HL-60 (cell line): ENCODE measurements at regions not wholly inside any gene's neighbourhood (a gene's known extent, or its start where the extent isn't known, plus 50 kb on each side); places are given as distances from the start of the nearest gene placed in this dataset.
"Not testable (repeated sequence)": the region's sequence is repeated elsewhere in the genome, so short reads cannot be mapped to it uniquely, and the experiment has no call there.

ENCODE experiments used
- POLR2AphosphoS5 ChIP-seq: IDR thresholded peaks from 2 replicates; pipeline ENCODE4 v1.6.1; 2012; ENCODE audit warnings: low read depth
- SPI1 ChIP-seq: IDR thresholded peaks from 2 replicates; pipeline ENCODE4 v1.6.1; 2012; ENCODE audit warnings: low read depth, mild to moderate bottlenecking, borderline replicate concordance
- TF ChIP-seq, protein P1 (sequence below): IDR thresholded peaks from one replicate; pipeline ENCODE4 v1.5.1; 2011; ENCODE audit warnings: low read length, control low read depth, inconsistent platforms; ENCODE audit not compliant: insufficient read depth
- TF ChIP-seq, protein P2 (sequence below): IDR thresholded peaks from 2 replicates; pipeline ENCODE4 v1.6.1; 2012; ENCODE audit warnings: low read depth; ENCODE audit not compliant: insufficient replicate concordance

DNA sequence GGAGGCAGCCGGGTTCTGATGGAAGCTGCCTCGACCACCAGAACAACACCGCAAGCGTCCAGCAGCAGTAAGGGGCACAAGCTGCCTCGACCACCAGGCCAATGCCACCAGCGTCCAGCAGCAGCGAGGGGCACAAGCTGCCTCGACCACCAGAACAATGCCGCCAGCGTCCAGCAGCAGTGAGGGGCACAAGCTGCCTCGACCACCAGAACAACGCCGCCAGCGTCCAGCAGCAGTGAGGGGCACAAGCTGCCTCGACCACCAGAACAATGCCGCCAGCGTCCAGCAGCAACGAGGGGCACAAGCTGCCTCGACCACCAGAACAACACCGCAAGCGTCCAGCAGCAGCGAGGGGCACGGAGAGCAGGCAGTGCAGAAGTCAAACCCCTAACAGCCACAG, 94.9 kb downstream of the TMEM18 start:
- TF ChIP-seq, protein P1, sequence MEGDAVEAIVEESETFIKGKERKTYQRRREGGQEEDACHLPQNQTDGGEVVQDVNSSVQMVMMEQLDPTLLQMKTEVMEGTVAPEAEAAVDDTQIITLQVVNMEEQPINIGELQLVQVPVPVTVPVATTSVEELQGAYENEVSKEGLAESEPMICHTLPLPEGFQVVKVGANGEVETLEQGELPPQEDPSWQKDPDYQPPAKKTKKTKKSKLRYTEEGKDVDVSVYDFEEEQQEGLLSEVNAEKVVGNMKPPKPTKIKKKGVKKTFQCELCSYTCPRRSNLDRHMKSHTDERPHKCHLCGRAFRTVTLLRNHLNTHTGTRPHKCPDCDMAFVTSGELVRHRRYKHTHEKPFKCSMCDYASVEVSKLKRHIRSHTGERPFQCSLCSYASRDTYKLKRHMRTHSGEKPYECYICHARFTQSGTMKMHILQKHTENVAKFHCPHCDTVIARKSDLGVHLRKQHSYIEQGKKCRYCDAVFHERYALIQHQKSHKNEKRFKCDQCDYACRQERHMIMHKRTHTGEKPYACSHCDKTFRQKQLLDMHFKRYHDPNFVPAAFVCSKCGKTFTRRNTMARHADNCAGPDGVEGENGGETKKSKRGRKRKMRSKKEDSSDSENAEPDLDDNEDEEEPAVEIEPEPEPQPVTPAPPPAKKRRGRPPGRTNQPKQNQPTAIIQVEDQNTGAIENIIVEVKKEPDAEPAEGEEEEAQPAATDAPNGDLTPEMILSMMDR: not testable (repeated sequence)
- not testable (repeated sequence) for TF ChIP-seq POLR2AphosphoS5, SPI1
- TF ChIP-seq, protein P2, sequence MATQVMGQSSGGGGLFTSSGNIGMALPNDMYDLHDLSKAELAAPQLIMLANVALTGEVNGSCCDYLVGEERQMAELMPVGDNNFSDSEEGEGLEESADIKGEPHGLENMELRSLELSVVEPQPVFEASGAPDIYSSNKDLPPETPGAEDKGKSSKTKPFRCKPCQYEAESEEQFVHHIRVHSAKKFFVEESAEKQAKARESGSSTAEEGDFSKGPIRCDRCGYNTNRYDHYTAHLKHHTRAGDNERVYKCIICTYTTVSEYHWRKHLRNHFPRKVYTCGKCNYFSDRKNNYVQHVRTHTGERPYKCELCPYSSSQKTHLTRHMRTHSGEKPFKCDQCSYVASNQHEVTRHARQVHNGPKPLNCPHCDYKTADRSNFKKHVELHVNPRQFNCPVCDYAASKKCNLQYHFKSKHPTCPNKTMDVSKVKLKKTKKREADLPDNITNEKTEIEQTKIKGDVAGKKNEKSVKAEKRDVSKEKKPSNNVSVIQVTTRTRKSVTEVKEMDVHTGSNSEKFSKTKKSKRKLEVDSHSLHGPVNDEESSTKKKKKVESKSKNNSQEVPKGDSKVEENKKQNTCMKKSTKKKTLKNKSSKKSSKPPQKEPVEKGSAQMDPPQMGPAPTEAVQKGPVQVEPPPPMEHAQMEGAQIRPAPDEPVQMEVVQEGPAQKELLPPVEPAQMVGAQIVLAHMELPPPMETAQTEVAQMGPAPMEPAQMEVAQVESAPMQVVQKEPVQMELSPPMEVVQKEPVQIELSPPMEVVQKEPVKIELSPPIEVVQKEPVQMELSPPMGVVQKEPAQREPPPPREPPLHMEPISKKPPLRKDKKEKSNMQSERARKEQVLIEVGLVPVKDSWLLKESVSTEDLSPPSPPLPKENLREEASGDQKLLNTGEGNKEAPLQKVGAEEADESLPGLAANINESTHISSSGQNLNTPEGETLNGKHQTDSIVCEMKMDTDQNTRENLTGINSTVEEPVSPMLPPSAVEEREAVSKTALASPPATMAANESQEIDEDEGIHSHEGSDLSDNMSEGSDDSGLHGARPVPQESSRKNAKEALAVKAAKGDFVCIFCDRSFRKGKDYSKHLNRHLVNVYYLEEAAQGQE: not testable (repeated sequence)
